BLaER1 treated with 17β-estradiol and CSF1 and Interleukin-3, amounts not matched to agents 10 nM and 100 nM (cell line): ENCODE measurements at regions not wholly inside any gene's neighbourhood (a gene's known extent, or its start where the extent isn't known, plus 50 kb on each side); places are given as distances from the start of the nearest gene placed in this dataset.

Experiments used
- H3K27ac ChIP-seq, 11 experiments: shearing (Covaris generic); formaldehyde crosslinking; 2 replicates each; pipeline ENCODE4 v1.8.1; 2022
- H3K27me3 ChIP-seq, 11 experiments: shearing (Covaris generic); formaldehyde crosslinking; 2 replicates each; pipeline ENCODE4 v1.8.1; 2022
- H3K36me3 ChIP-seq, 11 experiments: shearing (Covaris generic); formaldehyde crosslinking; 2 replicates each; pipeline ENCODE4 v1.8.1; 2022
- H3K4me1 ChIP-seq, 10 experiments: shearing (Covaris generic); formaldehyde crosslinking; 2 replicates each; pipeline ENCODE4 v1.8.1; 2022
- H3K4me2 ChIP-seq, 11 experiments: shearing (Covaris generic); formaldehyde crosslinking; 2 replicates each; pipeline ENCODE4 v1.8.1; 2022
- H3K4me3 ChIP-seq, 10 experiments: shearing (Covaris generic); formaldehyde crosslinking; 2 replicates each; pipeline ENCODE4 v1.8.1; 2022
- H3K9ac ChIP-seq, 11 experiments: shearing (Covaris generic); formaldehyde crosslinking; 2 replicates each; pipeline ENCODE4 v1.8.1; 2022
- H3K9me3 ChIP-seq, 11 experiments: shearing (Covaris generic); formaldehyde crosslinking; replicated peaks in 1 of 11; 2 replicates each; pipeline ENCODE4 v1.8.1; 2022
- H4K20me1 ChIP-seq, 11 experiments: shearing (Covaris generic); formaldehyde crosslinking; 2 replicates each; pipeline ENCODE4 v1.8.1; 2022
- Cebpa-rat ChIP-seq, 11 experiments: shearing (Covaris generic); IDR thresholded peaks; 2 replicates each; pipeline ENCODE4 v1.8.1; 2022

DNA sequence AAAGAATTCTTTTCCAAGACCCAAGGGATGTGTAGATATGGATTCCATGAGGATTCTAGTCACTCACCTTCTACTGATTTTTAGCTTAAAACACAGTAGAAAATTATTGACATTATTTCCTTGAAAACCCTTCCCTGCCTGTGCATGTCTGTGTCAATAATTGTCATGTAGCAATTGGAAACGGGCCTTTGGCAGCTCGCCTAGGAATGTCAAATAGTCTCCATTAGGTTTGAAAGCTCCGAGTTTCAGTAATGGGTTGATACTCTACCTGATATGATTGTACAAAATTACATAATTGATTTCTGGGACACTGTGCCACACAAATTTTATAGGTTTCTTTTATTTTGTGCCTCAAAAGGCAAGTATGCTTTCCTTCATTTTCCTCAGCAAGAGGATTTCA is 515.2 kb upstream of the ARID1B start:
- TF ChIP-seq Cebpa-rat (IDR thresholded peaks at IDR 0.05) = no peak
- no peak overlapping the region for H3K4me3 ChIP-seq
- H3K9ac ChIP-seq = no peak overlapping the region
- peaks cover 15 to 53% (median 27%) of the 10 kb centered on the region in 11 experiments for H3K9me3 ChIP-seq
- peaks cover 0 to 9% (median 0%) of the 10 kb centered on the region in 10 experiments; a peak in 2 of 20 replicates for H3K4me1 ChIP-seq
- H3K27me3 ChIP-seq = no peaks in the 10 kb centered on the region
- H4K20me1 ChIP-seq = no peaks in the 10 kb centered on the region
- no peak overlapping the region for H3K27ac ChIP-seq
- H3K4me2 ChIP-seq = no peak overlapping the region
- H3K36me3 ChIP-seq = peaks cover 0 to 15% (median 0%) of the 10 kb centered on the region in 11 experiments; a peak in 2 of 22 replicates

- Histone ChIP-seq H4K20me1 (no peaks in the 10 kb centered on the region), H3K9me3 (peaks cover 10 to 51% (median 16%) of the 10 kb centered on the region in 11 experiments; a peak in 21 of 22 replicates), H3K27ac (no peak overlapping the region), H3K9ac (no peak overlapping the region), H3K27me3 (no peaks in the 10 kb centered on the region), H3K4me1 (peaks cover 0 to 9% (median under 1%) of the 10 kb centered on the region in 10 experiments; a peak in 5 of 20 replicates), H3K4me2 (peak overlapping the region in 1 of 11 experiments; percentile 3; a peak in 1 of 22 replicates), H3K36me3 (peaks cover 0 to 7% (median 0%) of the 10 kb centered on the region in 11 experiments; a peak in 2 of 22 replicates), H3K4me3 (no peak overlapping the region)
- TF ChIP-seq Cebpa-rat (IDR thresholded peaks at IDR 0.05) = peak in 7 of 11 experiments; percentile 67 to 97 (median 76); a peak in 12 of 22 replicates
Measured at GRCh38 chr6:156260815-156261214, 516.4 kb upstream of the ARID1B start.

GRCh38 chr6:156258981-156259380 is 518.2 kb upstream of the ARID1B start:
- TF ChIP-seq Cebpa-rat (IDR thresholded peaks at IDR 0.05) = no peak
- Histone ChIP-seq H3K4me1 (peaks cover 0 to 21% (median 12%) of the 10 kb centered on the region in 10 experiments; a peak in 9 of 20 replicates), H3K4me3 (no peak overlapping the region), H4K20me1 (no peaks in the 10 kb centered on the region), H3K9ac (no peak overlapping the region), H3K9me3 (peaks cover 0 to 37% (median 7%) of the 10 kb centered on the region in 11 experiments; a peak in 16 of 22 replicates), H3K27ac (no peak overlapping the region), H3K4me2 (no peak overlapping the region), H3K27me3 (no peaks in the 10 kb centered on the region), H3K36me3 (no peaks in the 10 kb centered on the region)

- no peak overlapping the region for H3K9ac ChIP-seq
- 0 out of 22 replicates have a peak overlapping the region, but pooled peaks of 1 of the 11 experiments have one; percentile 54 for H3K4me2 ChIP-seq
- TF ChIP-seq Cebpa-rat (IDR thresholded peaks at IDR 0.05) = no peak
- H3K27me3 ChIP-seq = no peaks in the 10 kb centered on the region
- H3K9me3 ChIP-seq = peaks cover 0 to 44% (median 15%) of the 10 kb centered on the region in 11 experiments; a peak in 16 of 22 replicates
- no peak overlapping the region for H3K27ac ChIP-seq
- no peaks in the 10 kb centered on the region for H3K36me3 ChIP-seq
- H3K4me1 ChIP-seq = peaks cover 0 to 29% (median 15%) of the 10 kb centered on the region in 10 experiments; a peak in 10 of 20 replicates
- H3K4me3 ChIP-seq = no peak overlapping the region
- no peaks in the 10 kb centered on the region for H4K20me1 ChIP-seq
Measured at GRCh38 chr6:156256161-156256560, 521.0 kb upstream of the ARID1B start.

DNA sequence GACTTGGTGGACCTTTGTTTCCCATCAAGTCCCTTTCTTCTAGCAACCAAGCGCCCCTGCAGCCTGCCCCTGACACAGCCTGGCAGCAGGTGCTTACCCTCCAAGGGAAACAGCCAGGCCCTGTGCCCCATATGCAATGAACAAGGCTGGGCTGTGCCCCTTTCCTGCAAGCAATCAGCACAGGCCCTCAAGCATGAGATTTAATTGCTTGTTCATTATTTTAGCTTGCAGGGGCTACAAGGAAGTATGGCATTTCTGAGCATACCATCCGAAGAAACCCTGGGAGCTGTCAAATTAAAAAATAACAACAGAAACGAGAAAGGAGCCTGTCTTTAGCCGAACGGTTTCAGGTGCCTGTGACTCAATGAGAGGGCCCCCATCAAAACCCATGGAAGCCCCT is 522.9 kb upstream of the ARID1B start:
- Histone ChIP-seq H3K9me3 (peaks cover 0 to 41% (median 8%) of the 10 kb centered on the region in 11 experiments; a peak in 12 of 22 replicates), H3K27ac (no peak overlapping the region), H3K4me1 (peaks cover 0 to 29% (median 16%) of the 10 kb centered on the region in 10 experiments; a peak in 9 of 20 replicates), H3K4me2 (peak overlapping the region in 3 of 11 experiments; percentile 26 to 54 (median 30); a peak in 4 of 22 replicates), H3K27me3 (no peaks in the 10 kb centered on the region), H3K9ac (no peak overlapping the region), H3K36me3 (no peaks in the 10 kb centered on the region), H4K20me1 (no peaks in the 10 kb centered on the region), H3K4me3 (no peak overlapping the region)
- TF ChIP-seq Cebpa-rat (IDR thresholded peaks at IDR 0.05) = no peak

DNA sequence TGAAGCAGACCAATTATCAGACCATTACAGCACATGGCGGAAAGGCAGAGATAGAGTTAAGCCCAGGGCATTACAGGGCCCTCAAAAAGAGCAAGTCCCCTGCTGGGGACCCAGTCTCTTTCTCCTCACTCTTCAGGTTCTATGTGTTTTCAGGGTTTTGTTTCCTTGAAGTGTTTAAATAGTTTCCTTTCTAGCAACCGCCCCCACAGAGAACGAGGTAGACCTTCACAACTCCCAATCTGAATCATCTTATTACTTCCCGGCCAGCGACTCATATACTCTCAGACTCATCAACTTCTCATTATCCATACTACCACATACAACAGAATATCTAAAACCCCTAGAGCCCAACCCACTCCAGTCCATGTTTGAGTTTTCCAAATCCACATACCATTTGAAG is 526.6 kb upstream of the ARID1B start:
- H3K4me3 ChIP-seq = no peak overlapping the region
- peaks cover 0 to 21% (median 4%) of the 10 kb centered on the region in 11 experiments; a peak in 8 of 22 replicates for H3K9me3 ChIP-seq
- peaks cover 0 to 30% (median 15%) of the 10 kb centered on the region in 10 experiments; a peak in 9 of 20 replicates for H3K4me1 ChIP-seq
- H3K27me3 ChIP-seq = no peaks in the 10 kb centered on the region
- no peaks in the 10 kb centered on the region for H4K20me1 ChIP-seq
- no peak overlapping the region for H3K9ac ChIP-seq
- no peak overlapping the region for H3K27ac ChIP-seq
- no peak for TF ChIP-seq Cebpa-rat (IDR thresholded peaks at IDR 0.05)
- no peaks in the 10 kb centered on the region for H3K36me3 ChIP-seq
- peak overlapping the region in 1 of 11 experiments; percentile 14; a peak in 1 of 22 replicates for H3K4me2 ChIP-seq

GRCh38 chr6:156242206-156242605 is 535.0 kb upstream of the ARID1B start:
- no peak overlapping the region for H3K4me3 ChIP-seq
- peaks cover 0 to 17% (median 4%) of the 10 kb centered on the region in 11 experiments; a peak in 9 of 22 replicates for H3K9me3 ChIP-seq
- no peak for TF ChIP-seq Cebpa-rat (IDR thresholded peaks at IDR 0.05)
- H3K36me3 ChIP-seq = no peaks in the 10 kb centered on the region
- no peak overlapping the region for H3K27ac ChIP-seq
- H3K27me3 ChIP-seq = no peaks in the 10 kb centered on the region
- H3K9ac ChIP-seq = no peak overlapping the region
- H3K4me2 ChIP-seq = no peak overlapping the region
- H3K4me1 ChIP-seq = peaks cover 0 to 4% (median 0%) of the 10 kb centered on the region in 10 experiments; a peak in 2 of 20 replicates
- H4K20me1 ChIP-seq = no peaks in the 10 kb centered on the region

DNA sequence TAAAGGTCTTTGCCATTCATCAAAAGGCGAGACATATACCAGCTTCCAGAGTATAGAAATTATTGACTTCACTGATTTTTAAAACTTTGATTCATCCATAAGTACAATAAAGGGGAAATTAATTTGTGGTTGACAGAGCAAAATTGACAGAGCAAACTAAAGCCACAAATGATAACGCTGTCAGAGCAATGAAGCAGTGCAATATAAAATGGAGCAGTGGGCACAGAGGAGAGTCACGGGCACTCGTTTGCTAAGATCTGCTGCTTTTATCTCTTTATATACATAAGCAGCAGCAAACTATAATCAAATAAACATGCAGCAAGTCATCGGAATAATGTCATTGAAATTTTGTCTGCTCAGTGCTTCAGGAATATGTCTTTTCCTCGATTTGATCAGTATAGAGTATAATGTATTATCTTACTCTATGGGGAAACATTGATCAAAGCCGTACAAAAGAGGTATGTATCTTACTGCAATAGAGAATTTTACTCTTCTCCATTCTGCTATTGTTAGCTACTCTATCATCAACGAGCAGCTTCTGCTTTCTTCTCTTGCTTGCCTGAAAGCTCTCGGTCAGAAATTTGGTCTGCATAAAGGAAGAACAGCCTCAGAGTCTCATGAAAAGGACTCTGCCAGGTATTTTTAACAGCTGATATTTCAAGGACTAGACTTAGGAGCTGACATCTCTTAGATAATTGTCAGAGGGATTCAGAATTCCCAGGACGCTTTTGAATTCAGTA is 546.0 kb upstream of the ARID1B start:
- no peaks in the 10 kb centered on the region for H3K36me3 ChIP-seq

GRCh38 chr6:156219973-156220372 is 557.2 kb upstream of the ARID1B start:
- Histone ChIP-seq H3K36me3 (no peaks in the 10 kb centered on the region), H3K27ac (peak overlapping the region in 1 of 11 experiments; percentile 36; a peak in 1 of 22 replicates), H4K20me1 (no peaks in the 10 kb centered on the region), H3K27me3 (no peaks in the 10 kb centered on the region), H3K9ac (no peak overlapping the region), H3K4me1 (no peaks in the 10 kb centered on the region), H3K9me3 (peaks cover 0 to 5% (median 0%) of the 10 kb centered on the region in 11 experiments; a peak in 1 of 22 replicates), H3K4me3 (no peak overlapping the region), H3K4me2 (peak overlapping the region in 1 of 11 experiments; percentile 22; a peak in 1 of 22 replicates)
- no peak for TF ChIP-seq Cebpa-rat (IDR thresholded peaks at IDR 0.05)

More for the DNA sequence above, 546.0 kb upstream of the ARID1B start:
- Histone ChIP-seq H4K20me1 (no peaks in the 10 kb centered on the region), H3K27me3 (no peaks in the 10 kb centered on the region), H3K4me3 (no peak overlapping the region), H3K27ac (no peak overlapping the region), H3K4me1 (no peaks in the 10 kb centered on the region), H3K9me3 (peaks cover 0 to 11% (median 6%) of the 10 kb centered on the region in 11 experiments; a peak in 7 of 22 replicates), H3K4me2 (peak overlapping the region in 3 of 11 experiments; percentile 0 to 18 (median 8); a peak in 2 of 22 replicates), H3K9ac (no peak overlapping the region)
- no peak for TF ChIP-seq Cebpa-rat (IDR thresholded peaks at IDR 0.05)
